IMR-90 (cell line): ENCODE measurements at regions not wholly inside any gene's neighbourhood (a gene's known extent, or its start where the extent isn't known, plus 50 kb on each side); places are given as distances from the start of the nearest gene placed in this dataset.

Experiments used
- ATAC-seq: fragments of 200-7000 bp; cut with Tn5 transposase; 2 replicates; pipeline ENCODE4 v1.9.1; 2020; ENCODE audit warnings: low read depth, mild to moderate bottlenecking, moderate library complexity
- BruUV-seq: library from RNA; stranded (reverse); fragments of 400-500 nt; replicated peaks from 2 replicates; lab custom pipeline; 2021; lab: Mats Ljungman, UMichigan
- CTCF ChIA-PET: fragments of 300-600 bp; formaldehyde crosslinking; extraction: SDS; loops from one replicate; lab custom pipeline; 2021; ENCODE audit warnings: antibody characterized with exemption; lab: Yijun Ruan, JAX
- POLR2A ChIA-PET: fragments of 300-600 bp; sonication (Branson Sonifier 250); formaldehyde crosslinking; loops from one replicate; lab custom pipeline; 2022; ENCODE audit warnings: antibody characterized with exemption; ENCODE audit not compliant: unreplicated experiment; lab: Charles Lee
- DNase-seq: peaks from one replicate; pipeline ENCODE4 v3.0.0; 2013
- H2AFZ ChIP-seq: replicated peaks from 2 replicates; pipeline ENCODE3; 2013; ENCODE audit warnings: low read length, mild to moderate bottlenecking; ENCODE audit not compliant: poor library complexity
- H2AK5ac ChIP-seq: 2 replicates; pipeline ENCODE4 v1.6.1; 2013; ENCODE audit warnings: low read depth, low read length, inconsistent platforms
- H2AK9ac ChIP-seq: replicated peaks from 2 replicates; pipeline ENCODE3; 2013; ENCODE audit warnings: mild to moderate bottlenecking, low read depth, low read length, moderate library complexity; ENCODE audit not compliant: poor library complexity
- H2BK120ac ChIP-seq: 2 replicates; pipeline ENCODE4 v1.6.1; 2013; ENCODE audit warnings: low read depth, low read length, inconsistent platforms
- H2BK15ac ChIP-seq: 3 replicates; pipeline ENCODE4 v1.6.1; 2013; ENCODE audit warnings: low read depth, low read length, inconsistent platforms
- H2BK20ac ChIP-seq: 2 replicates; pipeline ENCODE4 v1.6.1; 2013; ENCODE audit warnings: low read depth, mild to moderate bottlenecking, inconsistent platforms, low read length, moderate library complexity
- H2BK5ac ChIP-seq: 2 replicates; pipeline ENCODE4 v1.6.1; 2013; ENCODE audit warnings: mild to moderate bottlenecking, low read depth, low read length, inconsistent platforms; ENCODE audit not compliant: poor library complexity, severe bottlenecking
- H3K14ac ChIP-seq: replicated peaks from 2 replicates; pipeline ENCODE4 v1.6.1; 2013; ENCODE audit warnings: low read depth, low read length, inconsistent platforms
- H3K18ac ChIP-seq: 2 replicates; pipeline ENCODE4 v1.6.1; 2013; ENCODE audit warnings: low read depth, low read length, control low read depth
- H3K23ac ChIP-seq: 2 replicates; pipeline ENCODE4 v1.6.1; 2013; ENCODE audit warnings: low read depth, low read length, inconsistent platforms
- H3K27ac ChIP-seq: 2 replicates; pipeline ENCODE4 v1.5.1; 2013; ENCODE audit warnings: mild to moderate bottlenecking, control low read depth, low read length; ENCODE audit not compliant: insufficient read depth
- H3K27me3 ChIP-seq: 2 replicates; pipeline ENCODE4 v1.6.1; 2013; ENCODE audit warnings: low read length; ENCODE audit not compliant: control insufficient read depth, insufficient read depth
- H3K36me3 ChIP-seq: 2 replicates; pipeline ENCODE4 v1.6.1; 2013; ENCODE audit warnings: low read length, mixed read lengths; ENCODE audit not compliant: control insufficient read depth, insufficient read depth
- H3K4ac ChIP-seq: 2 replicates; pipeline ENCODE4 v1.6.1; 2013; ENCODE audit warnings: low read depth, low read length, inconsistent platforms
- H3K4me1 ChIP-seq: 2 replicates; pipeline ENCODE4 v1.6.1; 2013; ENCODE audit warnings: low read length, mixed read lengths; ENCODE audit not compliant: control insufficient read depth, insufficient read depth
- H3K4me2 ChIP-seq: 2 replicates; pipeline ENCODE4 v1.6.1; 2013; ENCODE audit warnings: low read depth, mild to moderate bottlenecking, control low read depth, low read length, moderate library complexity
- H3K4me3 ChIP-seq: 2 replicates; pipeline ENCODE4 v1.5.1; 2013; ENCODE audit warnings: low read depth, mild to moderate bottlenecking, control low read depth, low read length, moderate library complexity; ENCODE audit not compliant: insufficient read depth
- H3K56ac ChIP-seq: 2 replicates; pipeline ENCODE4 v1.6.1; 2013; ENCODE audit warnings: low read length, inconsistent platforms; ENCODE audit not compliant: insufficient read depth; ENCODE audit errors: extremely low read depth
- H3K79me1 ChIP-seq, 2 experiments: 2 replicates each; pipeline ENCODE4 v1.6.1; 2013; ENCODE audit warnings: low read length in 2 of 2, inconsistent platforms in 1 of 2, low read depth in 1 of 2
- H3K9ac ChIP-seq: 2 replicates; pipeline ENCODE4 v1.6.1; 2013; ENCODE audit warnings: low read depth, low read length, control low read depth
- H3K9me1 ChIP-seq: 2 replicates; pipeline ENCODE4 v1.6.1; 2013; ENCODE audit warnings: low read length, inconsistent platforms; ENCODE audit not compliant: insufficient read depth
- H3K9me3 ChIP-seq: 2 replicates; pipeline ENCODE4 v1.6.1; 2013; ENCODE audit warnings: low read length; ENCODE audit not compliant: control insufficient read depth, insufficient read depth
- H4K20me1 ChIP-seq: 2 replicates; pipeline ENCODE4 v1.6.1; 2013; ENCODE audit warnings: low read length, inconsistent platforms; ENCODE audit not compliant: insufficient read depth
- H4K5ac ChIP-seq: 2 replicates; pipeline ENCODE4 v1.6.1; 2013; ENCODE audit warnings: mild to moderate bottlenecking, low read depth, low read length, control low read depth
- H4K8ac ChIP-seq, 2 experiments: 2 replicates each; pipeline ENCODE4 v1.6.1; 2013; ENCODE audit warnings: low read depth in 2 of 2, low read length in 2 of 2, control low read depth in 1 of 2, inconsistent platforms in 1 of 2
- H4K91ac ChIP-seq: 2 replicates; pipeline ENCODE4 v1.6.1; 2013; ENCODE audit warnings: low read depth, low read length, inconsistent platforms; ENCODE audit not compliant: insufficient read depth
- CHD1 ChIP-seq: IDR thresholded peaks from 2 replicates; pipeline ENCODE4 v1.6.1; 2012; ENCODE audit warnings: low read depth, low read length, improper control_type of control experiment
- MAFK ChIP-seq: IDR thresholded peaks from 2 replicates; pipeline ENCODE4 v1.6.1; 2012; ENCODE audit warnings: low read depth, low read length, improper control_type of control experiment
- MAZ ChIP-seq: IDR thresholded peaks from 2 replicates; pipeline ENCODE4 v1.6.1; 2012; ENCODE audit warnings: low read depth, mild to moderate bottlenecking, low read length, improper control_type of control experiment, moderate library complexity, borderline replicate concordance
- POLR2A ChIP-seq: IDR thresholded peaks from 2 replicates; pipeline ENCODE4 v1.6.1; 2012; ENCODE audit warnings: mild to moderate bottlenecking, low read depth, low read length
- RCOR1 ChIP-seq: IDR thresholded peaks from 2 replicates; pipeline ENCODE4 v1.6.1; 2012; ENCODE audit warnings: mild to moderate bottlenecking, low read length, improper control_type of control experiment; ENCODE audit not compliant: insufficient replicate concordance
- USF2 ChIP-seq: fragments of 150-350 bp; IDR thresholded peaks from 2 replicates; pipeline ENCODE4 v1.6.1; 2017; ENCODE audit warnings: mild to moderate bottlenecking, antibody characterized with exemption, low read length, low read depth
- WGBS, 2 experiments: methylation state at CpG; one replicate each; pipeline versions ENCODE4 v1.1.5 to v1.1.7; 2013; ENCODE audit warnings: missing lambda C conversion rate in 2 of 2; ENCODE audit not compliant: insufficient read length in 1 of 2; ENCODE audit errors: extremely low coverage in 2 of 2; 5-methylcytosine and 5-hydroxymethylcytosine counted together
- dilution Hi-C: fragments of 300-500 bp; cut with HindIII; formaldehyde crosslinking; loops from one replicate; pipeline ENCODE4 v1.14.3; 2018; ENCODE audit warnings: low sequenced_read_pairs; ENCODE audit not compliant: unreplicated experiment
- in situ Hi-C: fragments of 300-500 bp; cut with MboI; formaldehyde crosslinking; loops from 3 replicates; pipeline ENCODE4 v1.14.3; 2019; ENCODE audit warnings: low sequenced_read_pairs, inconsistent platforms, mixed read lengths
- intact Hi-C: fragments of 100-400 bp; cut with micrococcal nuclease; formaldehyde crosslinking; loops from 2 replicates; pipeline ENCODE4 v1.10.0; 2022

GRCh38 chrX:40832723-40833122 is 97.4 kb upstream of the MED14 start:
- ChIA-PET CTCF (no interaction called here), POLR2A (no interaction called here)
- H2AFZ ChIP-seq, result no peak overlapping the region
- H3K56ac ChIP-seq, result no peak overlapping the region
- H3K4me1 ChIP-seq, result no peaks in the 10 kb centered on the region
- no peak overlapping the region for H2BK20ac ChIP-seq
- intact Hi-C loops, result no loop called here
- no peaks in the 10 kb centered on the region for H4K20me1 ChIP-seq
- H2BK5ac ChIP-seq, result no peak overlapping the region
- no peak overlapping the region for H3K4me3 ChIP-seq
- TF ChIP-seq CHD1 (no peak), MAZ (no peak), POLR2A (no peak), MAFK (no peak), RCOR1 (no peak), USF2 (no peak)
- BruUV-seq, result no TSS peak
- no peak overlapping the region for H2BK120ac ChIP-seq
- H4K5ac ChIP-seq, result no peak overlapping the region
- no peak overlapping the region for H3K4ac ChIP-seq
- H3K27me3 ChIP-seq, result peaks cover 9% of the 10 kb centered on the region
- in situ Hi-C loops, result no loop called here
- 83% methylated on average over 6 of the region's 39 CpGs; no CpG with 5 or more reads in 1 of the 2 experiments for WGBS, 2 experiments
- ATAC-seq (no peak), DNase-seq (no peak)
- no peaks in the 10 kb centered on the region for H3K9me1 ChIP-seq
- no peak overlapping the region for H3K23ac ChIP-seq
- dilution Hi-C loops, result no loop called here
- H4K8ac ChIP-seq, result no peak overlapping the region
- no peak overlapping the region for H3K14ac ChIP-seq
- no peak overlapping the region for H3K4me2 ChIP-seq
- no peaks in the 10 kb centered on the region for H3K36me3 ChIP-seq
- no peak overlapping the region for H3K9ac ChIP-seq
- no peak overlapping the region for H2AK5ac ChIP-seq
- H2BK15ac ChIP-seq, result no peak overlapping the region
- no peaks in the 10 kb centered on the region for H3K79me1 ChIP-seq
- no peak overlapping the region for H2AK9ac ChIP-seq
- H3K27ac ChIP-seq, result no peak overlapping the region
- no peaks in the 10 kb centered on the region for H3K9me3 ChIP-seq
- no peak overlapping the region for H3K18ac ChIP-seq
- no peak overlapping the region for H4K91ac ChIP-seq
